ENCODE measurements at regions not wholly inside any gene's neighbourhood (a gene's known extent, or its start where the extent isn't known, plus 50 kb on each side); places are given as distances from the start of the nearest gene placed in this dataset.

DNA sequence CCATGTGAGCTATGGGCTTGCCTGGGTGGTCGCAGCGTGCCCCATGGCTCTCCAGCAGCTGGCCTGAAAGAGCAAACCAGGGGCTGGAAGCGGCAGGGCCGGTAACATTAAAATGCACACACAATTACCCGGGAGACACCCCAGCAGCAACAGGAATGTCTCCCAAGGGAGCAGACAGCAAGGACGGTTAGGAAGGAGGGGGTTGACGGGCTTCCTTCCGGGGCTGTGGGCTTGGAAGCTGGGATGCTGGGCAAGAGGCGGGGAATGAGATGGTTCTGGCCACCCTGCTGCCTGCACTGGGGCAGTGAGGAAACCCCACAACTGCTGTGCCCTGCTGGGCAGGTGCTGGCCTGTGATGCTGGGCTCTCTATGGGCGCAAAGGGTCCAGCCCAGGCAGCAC, 71.8 kb upstream of the ADAMTS2 start:
- no peak overlapping the region for H3K4me3 Mint-ChIP-seq (ENCODE audit: unreplicated experiment)
- H3K36me3 Mint-ChIP-seq (ENCODE audit: unreplicated experiment): no peaks in the 10 kb centered on the region
- peaks cover 11% of the 10 kb centered on the region for H3K9me3 Mint-ChIP-seq (ENCODE audit: unreplicated experiment)
- no peaks in the 10 kb centered on the region for H3K4me1 Mint-ChIP-seq (ENCODE audit: unreplicated experiment)
- no peaks in the 10 kb centered on the region for H3K27me3 Mint-ChIP-seq (ENCODE audit: unreplicated experiment)
- peak; percentile 76 for DNase-seq (ENCODE audit: extremely low spot score, unreplicated experiment)
- no peak overlapping the region for H3K27ac Mint-ChIP-seq (ENCODE audit: unreplicated experiment)
- TF ChIP-seq, protein P1, sequence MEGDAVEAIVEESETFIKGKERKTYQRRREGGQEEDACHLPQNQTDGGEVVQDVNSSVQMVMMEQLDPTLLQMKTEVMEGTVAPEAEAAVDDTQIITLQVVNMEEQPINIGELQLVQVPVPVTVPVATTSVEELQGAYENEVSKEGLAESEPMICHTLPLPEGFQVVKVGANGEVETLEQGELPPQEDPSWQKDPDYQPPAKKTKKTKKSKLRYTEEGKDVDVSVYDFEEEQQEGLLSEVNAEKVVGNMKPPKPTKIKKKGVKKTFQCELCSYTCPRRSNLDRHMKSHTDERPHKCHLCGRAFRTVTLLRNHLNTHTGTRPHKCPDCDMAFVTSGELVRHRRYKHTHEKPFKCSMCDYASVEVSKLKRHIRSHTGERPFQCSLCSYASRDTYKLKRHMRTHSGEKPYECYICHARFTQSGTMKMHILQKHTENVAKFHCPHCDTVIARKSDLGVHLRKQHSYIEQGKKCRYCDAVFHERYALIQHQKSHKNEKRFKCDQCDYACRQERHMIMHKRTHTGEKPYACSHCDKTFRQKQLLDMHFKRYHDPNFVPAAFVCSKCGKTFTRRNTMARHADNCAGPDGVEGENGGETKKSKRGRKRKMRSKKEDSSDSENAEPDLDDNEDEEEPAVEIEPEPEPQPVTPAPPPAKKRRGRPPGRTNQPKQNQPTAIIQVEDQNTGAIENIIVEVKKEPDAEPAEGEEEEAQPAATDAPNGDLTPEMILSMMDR (IDR thresholded peaks at IDR 0.05): no peak

DNA sequence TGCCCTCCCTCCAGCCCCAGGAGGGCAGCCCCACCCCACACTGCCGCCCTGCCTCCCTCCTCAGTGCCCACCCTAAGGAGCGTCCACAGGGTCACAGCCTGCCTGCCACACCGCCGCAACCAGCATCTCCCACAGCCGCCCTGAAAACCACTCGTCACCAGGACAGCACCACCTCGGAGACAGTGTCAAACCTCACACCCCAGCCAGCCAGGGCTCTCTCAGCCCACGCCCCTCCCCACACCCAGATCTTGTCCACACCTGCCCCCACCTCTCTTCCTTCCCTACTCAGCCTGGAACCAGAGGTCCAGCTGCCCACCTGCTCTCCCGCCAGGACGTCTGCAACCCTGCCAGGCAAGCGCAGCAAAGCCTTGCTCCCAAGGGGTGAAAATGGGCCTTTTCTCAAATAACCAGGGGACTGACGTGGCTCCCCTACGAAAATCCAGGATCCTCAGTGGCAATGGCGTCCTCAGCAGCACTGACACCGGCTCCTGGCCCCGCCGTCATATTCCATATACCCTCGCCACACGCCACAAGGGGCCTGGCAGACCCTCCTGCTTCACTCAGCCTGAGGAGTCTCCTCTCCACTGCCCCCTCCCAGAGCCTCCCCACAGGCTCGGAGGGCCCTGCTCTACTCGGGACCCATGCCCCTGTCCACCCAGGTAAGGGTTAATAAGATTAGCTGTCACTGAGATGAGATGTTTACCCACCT, 71.0 kb upstream of the ADAMTS2 start:
- Mint-ChIP-seq H3K4me1 (ENCODE audit: unreplicated experiment) (no peaks in the 10 kb centered on the region), H3K27ac (ENCODE audit: unreplicated experiment) (no peak overlapping the region), H3K36me3 (ENCODE audit: unreplicated experiment) (no peaks in the 10 kb centered on the region), H3K9me3 (ENCODE audit: unreplicated experiment) (peaks cover 10% of the 10 kb centered on the region), H3K27me3 (ENCODE audit: unreplicated experiment) (no peaks in the 10 kb centered on the region), H3K4me3 (ENCODE audit: unreplicated experiment) (no peak overlapping the region)
- TF ChIP-seq, protein P1 (IDR thresholded peaks at IDR 0.05): no peak
- peak; percentile 80 for DNase-seq (ENCODE audit: extremely low spot score, unreplicated experiment)

DNA sequence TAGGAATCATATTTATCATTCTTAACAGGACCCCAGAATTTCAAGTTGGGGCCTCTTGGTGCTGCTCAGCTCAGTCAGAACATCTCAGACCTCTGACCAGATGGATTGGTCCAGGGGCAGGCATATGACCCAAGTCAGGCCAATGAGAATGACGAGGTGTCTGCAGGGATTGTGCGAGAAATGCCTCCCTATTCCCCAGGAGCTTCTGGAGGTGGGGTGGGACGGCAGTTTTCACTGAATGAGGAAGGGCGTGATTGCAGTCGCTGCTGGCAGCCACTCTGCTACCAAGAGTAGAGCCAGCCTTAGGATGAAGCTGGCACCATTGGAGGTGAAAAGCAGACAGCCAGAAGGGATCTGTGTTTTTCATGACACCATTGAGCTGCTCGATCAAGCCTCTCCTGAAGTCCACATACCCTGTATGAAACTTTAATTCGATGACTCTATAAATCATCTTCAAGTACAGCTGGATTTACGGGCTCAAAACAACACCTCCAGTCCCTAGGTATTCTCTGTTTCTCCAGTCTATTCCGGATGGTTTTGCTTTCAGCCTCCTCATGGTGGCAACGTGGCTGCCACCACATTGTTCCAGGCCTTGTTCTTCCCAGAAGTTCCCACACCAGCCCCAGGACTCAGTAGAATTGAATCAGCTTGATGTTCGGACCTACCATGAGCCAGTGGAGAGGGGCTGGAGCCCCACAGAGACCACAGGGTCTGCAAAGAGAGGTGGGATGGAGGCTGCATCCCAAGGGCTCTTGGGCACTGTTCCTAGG, 70.2 kb upstream of the ADAMTS2 start:
- DNase-seq (ENCODE audit: extremely low spot score, unreplicated experiment): peak; percentile 59
- TF ChIP-seq, protein P1 (IDR thresholded peaks at IDR 0.05): no peak
- no peaks in the 10 kb centered on the region for H3K4me1 Mint-ChIP-seq (ENCODE audit: unreplicated experiment)
- peaks cover 3% of the 10 kb centered on the region for H3K9me3 Mint-ChIP-seq (ENCODE audit: unreplicated experiment)
- H3K27me3 Mint-ChIP-seq (ENCODE audit: unreplicated experiment): no peaks in the 10 kb centered on the region
- no peak overlapping the region for H3K27ac Mint-ChIP-seq (ENCODE audit: unreplicated experiment)
- no peak overlapping the region for H3K4me3 Mint-ChIP-seq (ENCODE audit: unreplicated experiment)
- no peaks in the 10 kb centered on the region for H3K36me3 Mint-ChIP-seq (ENCODE audit: unreplicated experiment)

DNA sequence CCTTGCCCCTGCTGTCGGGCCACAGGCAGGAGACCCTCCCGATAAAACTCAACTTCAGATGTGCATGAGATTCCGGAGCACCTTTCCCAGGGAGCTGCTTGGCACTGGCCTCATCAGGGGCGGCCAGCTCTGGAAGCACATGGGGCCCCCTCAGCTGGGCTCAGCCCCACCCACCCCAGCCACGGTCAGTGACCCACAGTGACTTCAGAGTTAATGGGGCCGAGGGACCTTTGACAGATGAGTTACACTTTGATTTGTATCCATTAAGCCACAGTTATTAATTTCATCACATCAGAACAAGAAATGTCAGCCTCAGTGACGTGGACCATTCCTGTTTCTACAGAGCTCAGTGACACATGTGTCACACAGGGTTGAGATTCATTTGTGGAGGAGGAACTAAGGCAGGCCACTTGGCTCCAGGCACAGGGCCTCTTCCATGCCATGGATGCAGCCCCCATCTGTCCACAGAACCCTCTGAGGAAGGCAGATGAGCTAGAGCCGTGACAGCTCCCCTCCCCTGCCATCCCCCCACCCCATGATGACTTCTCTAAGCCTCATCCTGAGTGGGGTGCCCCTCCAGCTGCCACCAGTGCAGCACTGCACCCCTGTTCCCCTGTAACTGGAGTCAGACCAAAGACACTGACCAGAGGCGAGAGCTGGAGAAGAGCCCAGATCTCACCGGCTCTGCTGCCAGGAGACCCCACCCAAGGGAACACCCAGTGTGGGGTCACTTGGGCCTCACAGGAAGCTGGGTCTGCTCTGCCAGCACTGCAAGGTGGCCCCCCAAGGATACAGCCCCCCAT, 69.4 kb upstream of the ADAMTS2 start:
- H3K27ac Mint-ChIP-seq (ENCODE audit: unreplicated experiment): no peak overlapping the region
- H3K27me3 Mint-ChIP-seq (ENCODE audit: unreplicated experiment): no peaks in the 10 kb centered on the region
- TF ChIP-seq, protein P1 (IDR thresholded peaks at IDR 0.05): no peak
- DNase-seq (ENCODE audit: extremely low spot score, unreplicated experiment): peak; percentile 73
- no peaks in the 10 kb centered on the region for H3K4me1 Mint-ChIP-seq (ENCODE audit: unreplicated experiment)
- no peak overlapping the region for H3K4me3 Mint-ChIP-seq (ENCODE audit: unreplicated experiment)
- no peaks in the 10 kb centered on the region for H3K36me3 Mint-ChIP-seq (ENCODE audit: unreplicated experiment)
- peaks cover 7% of the 10 kb centered on the region for H3K9me3 Mint-ChIP-seq (ENCODE audit: unreplicated experiment)

Measured in osteocyte (in vitro differentiated cells).